Activated T-helper 9 cell treated with anti-CD3 and anti-CD28 coated beads, Interleukin-2, amount 50 U/mL, for 16 hours (primary cell): ENCODE measurements at regions not wholly inside any gene's neighbourhood (a gene's known extent, or its start where the extent isn't known, plus 50 kb on each side); places are given as distances from the start of the nearest gene placed in this dataset.

Experiments
- DNase-seq: peaks from one replicate; pipeline ENCODE4 v3.0.0-alpha.2; 2020; ENCODE audit warnings: low read depth

DNA sequence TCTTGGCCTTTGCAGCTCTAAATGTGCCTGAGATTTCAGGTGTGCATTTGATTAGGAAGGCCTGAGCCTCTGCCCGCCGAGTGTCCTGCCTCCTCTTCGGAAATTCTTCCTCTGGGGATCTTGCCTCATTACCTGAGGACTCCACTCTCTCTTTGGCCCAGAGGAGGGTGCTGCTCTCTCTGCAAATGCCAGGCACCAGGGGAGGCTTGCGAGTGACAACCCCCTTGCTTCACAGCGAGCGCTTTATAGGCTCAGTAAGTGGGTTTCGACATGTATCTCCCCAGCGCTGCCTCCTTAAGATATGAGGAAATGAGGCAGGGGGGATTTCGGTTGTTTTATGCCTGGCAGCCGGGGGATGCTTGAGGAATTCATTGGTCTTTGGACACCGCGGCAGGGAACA, 423.9 kb downstream of the GLRX3 start:
- DNase-seq: no peak

DNA sequence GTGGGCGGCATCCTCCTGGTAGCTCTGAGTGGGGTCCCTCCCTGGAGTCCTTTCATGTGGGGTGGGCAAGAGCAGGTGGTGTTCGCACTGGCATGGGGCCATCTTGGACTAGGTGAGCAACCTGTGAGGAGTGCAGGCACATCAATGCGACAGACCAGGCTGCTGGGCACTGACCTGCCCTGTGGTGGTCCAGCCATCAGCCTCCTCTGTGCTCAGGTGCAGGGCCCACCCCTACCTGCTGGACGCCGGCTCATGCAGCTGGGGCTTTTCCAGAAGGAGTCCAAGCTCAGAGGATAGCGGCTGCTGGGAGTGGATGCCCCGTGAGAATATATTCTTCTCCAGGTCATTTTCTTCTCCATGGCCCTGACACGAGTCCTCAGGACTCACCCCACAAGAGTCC, 424.4 kb downstream of the GLRX3 start:
- no peak for DNase-seq

DNA sequence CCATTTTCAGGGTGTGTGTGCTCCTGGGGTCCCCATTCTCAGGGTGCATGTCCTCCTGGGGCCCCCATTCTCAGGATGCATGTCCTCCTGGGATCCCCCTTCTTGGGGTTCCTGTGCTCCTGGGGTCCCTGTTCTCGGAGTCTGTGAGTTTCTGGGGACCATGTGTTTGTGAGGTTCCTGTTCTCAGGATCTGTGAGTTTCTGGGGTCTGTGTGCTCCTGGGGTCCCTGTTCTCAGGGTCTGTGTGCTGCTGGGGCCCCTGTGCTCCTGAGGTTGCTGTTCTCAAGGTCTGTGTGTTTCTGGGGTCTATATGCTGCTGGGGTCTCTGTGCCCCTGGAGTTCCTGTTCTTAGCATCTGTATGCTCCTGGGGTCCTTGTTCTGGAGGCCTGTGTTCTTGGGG, 425.5 kb downstream of the GLRX3 start:
- no peak for DNase-seq

GRCh38 chr10:130567011-130567410, 430.8 kb downstream of the GLRX3 start:
- DNase-seq: no peak

GRCh38 chr10:130567436-130567835, 431.2 kb downstream of the GLRX3 start:
- DNase-seq: no peak

GRCh38 chr10:130568246-130568645, 432.1 kb downstream of the GLRX3 start:
- no peak for DNase-seq

DNA sequence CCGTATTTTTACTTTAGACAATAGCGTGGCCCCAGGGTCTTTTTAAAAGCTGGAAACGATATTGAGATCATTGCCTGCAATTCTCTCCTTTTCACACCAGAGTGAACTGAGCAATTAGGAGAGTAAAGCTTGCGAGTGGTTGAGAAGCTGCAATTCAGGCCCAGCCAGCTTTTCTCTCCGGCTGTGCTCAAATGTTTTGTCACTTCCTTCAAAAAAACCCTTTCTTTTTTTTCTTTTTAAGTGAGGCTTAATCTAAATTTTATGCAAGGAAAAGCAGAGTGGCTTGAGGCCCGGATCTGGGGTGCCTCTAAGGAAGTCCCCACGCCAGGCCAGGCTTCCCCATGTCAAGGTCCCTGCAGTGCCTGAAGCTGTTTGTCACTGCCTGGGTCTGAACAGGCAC, 433.9 kb downstream of the GLRX3 start:
- DNase-seq: no peak

GRCh38 chr10:130571674-130572073, 435.5 kb downstream of the GLRX3 start:
- no peak for DNase-seq

DNA sequence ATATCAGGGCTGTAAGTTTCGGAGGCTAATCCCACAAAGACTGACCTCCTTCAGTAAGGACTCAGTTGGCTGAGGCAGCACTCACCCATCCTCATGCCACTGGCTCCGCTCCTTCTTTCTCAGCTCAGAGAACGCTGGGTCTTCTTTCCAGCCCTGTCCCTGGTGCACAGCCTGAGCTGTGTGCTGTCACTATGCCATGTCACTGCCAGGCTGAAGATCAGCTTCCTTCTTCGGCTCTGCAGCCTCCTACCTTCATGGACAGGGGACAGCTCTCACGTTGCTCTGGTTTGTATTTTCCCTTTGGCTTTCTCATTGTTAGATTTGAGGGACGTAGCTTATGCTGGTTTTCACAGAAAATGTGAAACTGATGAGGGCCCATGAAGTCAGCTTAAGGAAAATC, 437.3 kb downstream of the GLRX3 start:
- DNase-seq: no peak

DNA sequence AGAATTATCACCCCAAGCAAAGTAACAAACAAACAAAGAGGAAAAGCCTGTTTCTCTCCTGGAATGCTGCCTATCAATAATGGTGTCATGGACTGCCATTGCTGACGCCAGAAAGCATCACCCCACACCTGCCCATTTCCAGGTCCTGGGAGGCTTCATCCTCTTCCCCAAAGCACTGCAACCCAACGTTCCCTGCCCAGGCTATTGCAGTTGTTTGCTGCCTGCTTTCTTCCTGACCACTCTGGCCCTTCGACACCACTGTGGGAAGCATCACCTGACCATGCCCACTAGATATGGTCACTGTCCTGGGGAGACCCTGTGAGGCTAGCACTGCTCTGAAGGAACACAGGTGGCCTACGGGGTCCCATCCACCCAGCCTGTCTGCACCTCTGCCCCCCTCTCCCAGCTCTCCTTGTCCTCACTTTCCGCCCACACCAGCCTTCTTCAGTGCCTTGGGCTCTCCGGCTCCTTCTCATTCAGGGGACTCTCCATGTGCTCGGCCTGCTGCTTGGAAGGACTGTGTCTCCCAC, 439.6 kb downstream of the GLRX3 start:
- no peak for DNase-seq

DNA sequence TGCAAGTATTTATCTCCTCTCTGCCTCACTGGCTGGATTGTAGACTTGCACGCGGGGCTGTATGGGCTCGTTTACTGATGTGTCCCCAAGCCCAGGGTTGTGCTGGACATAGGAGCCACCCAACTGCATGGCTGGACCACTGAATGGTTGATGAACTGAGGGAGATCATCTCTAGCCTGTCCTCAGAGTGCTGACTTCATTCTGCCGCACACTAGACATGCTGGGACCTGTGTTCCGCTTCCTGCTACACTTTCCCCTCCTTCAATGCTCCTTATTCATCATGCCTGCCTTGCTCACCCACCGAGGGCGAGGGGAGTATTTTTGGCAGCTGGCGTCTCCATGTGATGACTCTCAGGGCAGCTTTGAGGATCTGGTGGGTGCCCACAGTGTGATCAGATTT, 440.2 kb downstream of the GLRX3 start:
- no peak for DNase-seq

DNA sequence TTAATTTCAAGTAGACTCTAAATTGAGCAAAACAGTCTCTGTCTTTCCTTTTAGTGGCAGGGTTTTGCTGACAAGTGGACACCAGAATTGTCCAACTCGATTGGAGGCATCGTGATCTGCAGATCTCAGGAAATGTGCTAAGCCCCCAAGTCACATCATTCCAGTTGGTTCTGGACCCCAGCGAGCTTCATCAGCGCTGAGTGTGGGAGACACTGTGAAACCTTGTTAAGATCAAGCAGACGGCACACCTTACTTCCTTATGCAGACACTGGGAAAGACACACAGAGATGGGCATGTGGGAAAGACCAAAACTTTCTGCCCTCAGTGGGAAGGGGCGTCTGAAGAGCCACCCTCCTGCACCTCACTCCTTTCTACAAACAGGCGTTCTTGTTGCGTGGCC, 440.8 kb downstream of the GLRX3 start:
- DNase-seq: no peak

DNA sequence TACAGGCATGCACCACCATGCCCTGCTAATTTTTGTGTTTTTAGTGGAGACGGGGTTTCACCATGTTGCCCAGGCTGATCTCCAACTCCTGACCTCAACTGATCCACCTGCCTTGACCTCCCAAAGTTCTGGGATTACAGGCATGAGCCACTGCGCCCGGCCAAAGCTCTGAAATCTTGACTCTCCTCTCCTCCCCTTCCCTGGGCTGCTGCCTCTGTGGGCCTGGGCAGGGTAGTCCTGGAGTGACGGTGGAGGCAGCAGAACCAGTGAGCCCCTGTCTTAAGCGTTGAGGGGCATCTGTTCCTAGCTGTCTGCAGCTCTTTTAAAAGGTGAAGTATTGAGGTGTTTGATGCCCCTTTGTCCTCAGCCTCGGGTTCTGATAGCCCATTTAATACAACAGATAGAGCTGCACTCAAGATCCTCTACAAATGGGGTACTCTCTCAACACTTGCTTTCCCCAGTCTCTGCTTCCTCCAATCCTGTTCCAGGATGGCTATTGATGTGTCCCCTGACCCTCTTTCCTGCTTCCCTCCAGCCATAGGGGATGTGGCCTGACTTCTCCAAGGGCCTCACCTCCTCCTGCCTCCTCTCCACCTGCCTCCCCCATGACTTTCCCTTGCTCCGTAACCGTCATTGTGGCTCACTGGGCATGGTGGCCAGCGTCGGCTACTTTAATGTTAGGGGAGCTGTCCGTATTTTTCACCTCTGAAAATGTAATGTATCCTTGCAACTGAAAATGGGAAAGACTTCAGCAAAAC, 442.5 kb downstream of the GLRX3 start:
- no peak for DNase-seq

- DNase-seq: no peak
Observed at GRCh38 chr10:130579913-130580312, 443.7 kb downstream of the GLRX3 start.

DNA sequence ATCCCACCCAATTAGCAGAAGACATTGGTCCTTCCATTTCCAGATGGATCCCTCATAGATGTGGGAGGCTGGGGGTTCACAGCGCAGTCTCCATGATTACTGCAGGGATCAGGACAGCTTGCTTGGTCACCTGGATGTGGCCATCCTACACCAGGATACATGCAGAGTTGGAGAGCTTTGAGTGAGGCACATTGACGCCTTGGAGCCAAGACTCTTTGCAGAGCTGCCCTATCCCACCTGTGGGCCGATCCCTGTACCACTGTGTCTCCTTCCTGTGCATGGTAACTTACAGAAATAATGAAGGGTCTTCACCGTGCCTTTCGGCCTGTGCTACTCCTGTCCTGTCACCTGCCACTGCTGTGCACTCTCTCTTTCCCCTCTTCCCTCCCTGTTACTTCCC, 444.8 kb downstream of the GLRX3 start:
- DNase-seq: no peak

DNA sequence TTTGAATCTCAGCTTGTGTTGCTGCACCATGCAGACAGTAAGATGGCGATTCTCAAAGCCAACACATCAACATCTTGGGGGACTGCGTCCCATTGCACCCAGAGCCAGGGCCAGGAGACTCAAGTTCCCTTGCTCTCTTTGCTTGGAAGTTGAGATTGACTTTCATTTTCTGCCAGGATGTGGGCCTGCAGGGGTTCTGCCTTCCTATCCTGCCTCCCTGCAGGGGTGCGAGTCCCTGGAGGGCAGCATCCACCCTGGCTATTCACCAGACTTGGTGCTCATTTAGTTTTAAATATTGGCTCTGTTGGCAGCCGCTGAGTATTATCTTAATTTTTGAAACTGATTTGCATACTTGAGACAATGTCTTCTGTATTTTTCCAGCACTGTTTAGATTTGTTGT, 451.5 kb downstream of the GLRX3 start:
- no peak for DNase-seq

DNA sequence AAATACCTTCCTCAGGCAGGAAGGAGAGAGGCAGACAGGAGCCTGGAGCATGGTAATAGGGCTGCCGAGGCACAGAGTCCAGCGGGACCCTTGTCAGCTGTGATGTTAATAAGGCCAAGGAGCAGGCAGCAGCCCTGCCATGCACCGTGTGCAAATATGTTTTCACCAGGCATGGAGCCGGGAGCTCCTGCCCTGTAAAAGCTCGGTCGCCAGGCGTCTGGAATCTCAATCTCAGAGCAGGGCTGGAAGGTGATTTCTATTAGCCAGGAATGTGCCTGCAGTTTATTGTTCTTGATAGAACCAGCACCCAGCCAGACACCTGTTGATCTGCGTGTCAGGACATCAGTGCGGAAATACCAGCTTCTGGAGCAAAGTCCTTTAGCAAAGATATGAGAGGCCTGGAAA, 469.8 kb downstream of the GLRX3 start:
- DNase-seq: no peak

- DNase-seq: no peak
Observed at GRCh38 chr10:130607366-130607765, 471.2 kb downstream of the GLRX3 start.

DNA sequence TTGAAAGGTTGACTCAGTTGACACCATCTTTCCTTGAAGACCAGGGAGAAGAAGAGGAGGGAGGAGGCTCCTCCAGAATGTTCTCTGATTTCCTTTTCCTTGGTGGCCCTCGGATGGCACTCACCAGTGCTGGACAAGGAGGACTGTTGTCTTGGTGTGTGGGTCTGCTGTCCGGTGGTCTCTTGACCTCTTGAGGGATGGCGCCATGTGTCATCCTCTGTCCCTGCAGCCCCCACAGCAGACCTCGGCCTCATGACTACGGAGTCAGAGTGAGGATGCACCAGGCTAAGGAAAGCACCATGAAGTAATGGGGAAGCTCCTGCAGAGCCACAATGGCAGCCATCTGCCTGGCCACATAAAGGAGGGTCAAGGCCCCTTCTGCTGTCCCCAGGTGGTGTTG, 475.0 kb downstream of the GLRX3 start:
- DNase-seq: no peak

GRCh38 chr10:130615457-130615856, 479.3 kb downstream of the GLRX3 start:
- no peak for DNase-seq

DNA sequence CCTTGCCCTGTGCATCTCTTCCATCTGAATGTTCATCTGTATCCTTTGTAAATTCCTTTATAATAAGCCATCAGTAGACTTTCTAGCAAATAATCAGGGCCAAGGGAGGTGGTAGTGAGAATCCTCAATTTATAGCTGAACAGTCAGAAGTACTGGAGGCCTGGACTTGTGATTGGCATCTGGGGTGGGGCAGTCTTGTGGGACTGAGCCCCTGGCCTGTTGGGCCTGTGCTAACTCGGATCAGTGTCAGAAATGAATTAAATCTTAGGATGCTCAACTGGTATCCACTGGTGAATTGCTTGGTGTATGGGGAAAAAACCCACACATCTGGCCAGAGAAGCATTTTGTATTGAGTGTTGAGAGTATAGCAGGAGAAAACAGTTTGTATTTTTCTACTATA, 481.8 kb downstream of the GLRX3 start:
- DNase-seq: no peak

DNA sequence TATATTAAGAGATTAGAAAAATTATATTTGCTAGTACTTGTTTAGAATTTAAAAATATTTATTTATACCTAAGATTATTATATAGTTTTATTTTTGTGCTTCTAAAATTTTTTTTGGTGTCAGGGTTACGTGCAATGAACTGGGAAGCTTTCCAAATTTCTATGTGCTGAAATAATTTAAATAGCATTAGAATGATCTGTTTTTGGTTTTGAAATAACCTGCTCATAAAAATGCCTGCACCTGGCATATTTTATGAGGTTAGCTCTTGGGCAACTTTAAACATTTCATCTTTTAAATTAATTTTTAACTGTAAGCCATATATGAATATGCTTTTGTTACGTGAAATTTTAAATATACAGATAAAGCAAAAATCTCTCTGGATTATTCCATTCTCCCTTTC, 482.5 kb downstream of the GLRX3 start:
- no peak for DNase-seq

- no peak for DNase-seq
Observed at GRCh38 chr10:130621231-130621775, 485.1 kb downstream of the GLRX3 start.

GRCh38 chr10:130623680-130624267, 487.6 kb downstream of the GLRX3 start:
- no peak for DNase-seq
